DOHH2 (cell line): ENCODE measurements at regions not wholly inside any gene's neighbourhood (a gene's known extent, or its start where the extent isn't known, plus 50 kb on each side); places are given as distances from the start of the nearest gene placed in this dataset.

ENCODE experiments used
- EZH2phosphoT487 ChIP-seq: fragments of 200-600 bp; sonication (generic); IDR thresholded peaks from 2 replicates; pipeline ENCODE4 v1.6.1; 2017; ENCODE audit warnings: borderline replicate concordance, mild to moderate bottlenecking, antibody characterized with exemption, low read length, moderate library complexity, mixed read lengths
- TF ChIP-seq, protein P1 (sequence below): fragments of 200-600 bp; sonication (generic); IDR thresholded peaks from one replicate; pipeline ENCODE4 v1.5.1; 2014; ENCODE audit warnings: antibody characterized with exemption, mild to moderate bottlenecking, low read depth, low read length; ENCODE audit not compliant: poor library complexity, severe bottlenecking

DNA sequence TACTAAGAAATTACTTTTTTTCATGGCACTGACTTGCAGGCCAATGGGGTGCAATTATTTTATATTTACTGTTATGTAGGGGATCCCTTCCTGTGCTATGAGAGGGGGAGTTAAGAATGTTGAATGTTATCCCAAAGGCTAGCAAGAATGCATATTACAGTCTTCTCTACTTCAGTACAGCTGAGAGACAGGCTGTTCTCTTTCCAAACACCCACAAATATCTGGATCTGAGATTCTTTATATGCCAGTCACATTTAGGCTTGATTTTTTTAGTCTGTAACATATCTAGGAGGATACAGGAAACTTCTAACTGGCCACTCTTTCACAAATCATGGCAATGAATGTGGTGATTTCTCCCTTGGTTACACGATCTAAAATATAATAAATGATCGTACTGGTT, 266.4 kb upstream of the FZD8 start:
- TF ChIP-seq, protein P1, sequence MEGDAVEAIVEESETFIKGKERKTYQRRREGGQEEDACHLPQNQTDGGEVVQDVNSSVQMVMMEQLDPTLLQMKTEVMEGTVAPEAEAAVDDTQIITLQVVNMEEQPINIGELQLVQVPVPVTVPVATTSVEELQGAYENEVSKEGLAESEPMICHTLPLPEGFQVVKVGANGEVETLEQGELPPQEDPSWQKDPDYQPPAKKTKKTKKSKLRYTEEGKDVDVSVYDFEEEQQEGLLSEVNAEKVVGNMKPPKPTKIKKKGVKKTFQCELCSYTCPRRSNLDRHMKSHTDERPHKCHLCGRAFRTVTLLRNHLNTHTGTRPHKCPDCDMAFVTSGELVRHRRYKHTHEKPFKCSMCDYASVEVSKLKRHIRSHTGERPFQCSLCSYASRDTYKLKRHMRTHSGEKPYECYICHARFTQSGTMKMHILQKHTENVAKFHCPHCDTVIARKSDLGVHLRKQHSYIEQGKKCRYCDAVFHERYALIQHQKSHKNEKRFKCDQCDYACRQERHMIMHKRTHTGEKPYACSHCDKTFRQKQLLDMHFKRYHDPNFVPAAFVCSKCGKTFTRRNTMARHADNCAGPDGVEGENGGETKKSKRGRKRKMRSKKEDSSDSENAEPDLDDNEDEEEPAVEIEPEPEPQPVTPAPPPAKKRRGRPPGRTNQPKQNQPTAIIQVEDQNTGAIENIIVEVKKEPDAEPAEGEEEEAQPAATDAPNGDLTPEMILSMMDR: no peak
- no peak for TF ChIP-seq EZH2phosphoT487
